ENCODE measurements at regions not wholly inside any gene's neighbourhood (a gene's known extent, or its start where the extent isn't known, plus 50 kb on each side); places are given as distances from the start of the nearest gene placed in this dataset.

- Histone ChIP-seq H3K9me3 (ENCODE audit: control insufficient read depth, insufficient read depth, low read depth, low read length) (no peaks in the 10 kb centered on the region), H3K36me3 (ENCODE audit: control insufficient read depth in 2 of 2, insufficient read depth in 1 of 2, low read length in 2 of 2) (no peaks in the 10 kb centered on the region), H3K4me3 (ENCODE audit: low read depth, low read length) (no peak overlapping the region), H3K27ac (ENCODE audit: extremely low read depth, low read depth, low read length) (no peak overlapping the region), H3K4me1 (ENCODE audit: control insufficient read depth, insufficient read depth, low read length) (no peaks in the 10 kb centered on the region)
- TF ChIP-seq INSM2 (tag by site-specific recombination; IDR thresholded peaks at IDR 0.05) = no peak
- TF ChIP-seq, protein P1, sequence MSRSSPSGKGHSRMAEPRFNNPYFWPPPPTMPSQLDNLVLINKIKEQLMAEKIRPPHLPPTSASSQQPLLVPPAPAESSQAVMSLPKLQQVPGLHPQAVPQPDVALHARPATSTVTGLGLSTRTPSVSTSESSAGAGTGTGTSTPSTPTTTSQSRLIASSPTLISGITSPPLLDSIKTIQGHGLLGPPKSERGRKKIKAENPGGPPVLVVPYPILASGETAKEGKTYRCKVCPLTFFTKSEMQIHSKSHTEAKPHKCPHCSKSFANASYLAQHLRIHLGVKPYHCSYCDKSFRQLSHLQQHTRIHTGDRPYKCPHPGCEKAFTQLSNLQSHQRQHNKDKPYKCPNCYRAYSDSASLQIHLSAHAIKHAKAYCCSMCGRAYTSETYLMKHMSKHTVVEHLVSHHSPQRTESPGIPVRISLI (tag by site-specific recombination; IDR thresholded peaks at IDR 0.05) = no peak
- no peak for TF ChIP-seq ZBTB17 (tag by site-specific recombination; IDR thresholded peaks at IDR 0.05)
- TF ChIP-seq, protein P2, sequence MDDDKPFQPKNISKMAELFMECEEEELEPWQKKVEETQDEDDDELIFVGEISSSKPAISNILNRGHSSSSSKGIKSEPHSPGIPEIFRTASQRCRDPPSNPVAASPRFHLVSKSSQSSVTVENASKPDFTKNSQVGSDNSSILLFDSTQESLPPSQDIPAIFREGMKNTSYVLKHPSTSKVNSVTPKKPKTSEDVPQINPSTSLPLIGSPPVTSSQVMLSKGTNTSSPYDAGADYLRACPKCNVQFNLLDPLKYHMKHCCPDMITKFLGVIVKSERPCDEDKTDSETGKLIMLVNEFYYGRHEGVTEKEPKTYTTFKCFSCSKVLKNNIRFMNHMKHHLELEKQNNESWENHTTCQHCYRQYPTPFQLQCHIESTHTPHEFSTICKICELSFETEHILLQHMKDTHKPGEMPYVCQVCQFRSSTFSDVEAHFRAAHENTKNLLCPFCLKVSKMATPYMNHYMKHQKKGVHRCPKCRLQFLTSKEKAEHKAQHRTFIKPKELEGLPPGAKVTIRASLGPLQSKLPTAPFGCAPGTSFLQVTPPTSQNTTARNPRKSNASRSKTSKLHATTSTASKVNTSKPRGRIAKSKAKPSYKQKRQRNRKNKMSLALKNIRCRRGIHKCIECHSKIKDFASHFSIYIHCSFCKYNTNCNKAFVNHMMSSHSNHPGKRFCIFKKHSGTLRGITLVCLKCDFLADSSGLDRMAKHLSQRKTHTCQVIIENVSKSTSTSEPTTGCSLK (tag by site-specific recombination; IDR thresholded peaks at IDR 0.05) = no peak
- TF ChIP-seq, protein P3, sequence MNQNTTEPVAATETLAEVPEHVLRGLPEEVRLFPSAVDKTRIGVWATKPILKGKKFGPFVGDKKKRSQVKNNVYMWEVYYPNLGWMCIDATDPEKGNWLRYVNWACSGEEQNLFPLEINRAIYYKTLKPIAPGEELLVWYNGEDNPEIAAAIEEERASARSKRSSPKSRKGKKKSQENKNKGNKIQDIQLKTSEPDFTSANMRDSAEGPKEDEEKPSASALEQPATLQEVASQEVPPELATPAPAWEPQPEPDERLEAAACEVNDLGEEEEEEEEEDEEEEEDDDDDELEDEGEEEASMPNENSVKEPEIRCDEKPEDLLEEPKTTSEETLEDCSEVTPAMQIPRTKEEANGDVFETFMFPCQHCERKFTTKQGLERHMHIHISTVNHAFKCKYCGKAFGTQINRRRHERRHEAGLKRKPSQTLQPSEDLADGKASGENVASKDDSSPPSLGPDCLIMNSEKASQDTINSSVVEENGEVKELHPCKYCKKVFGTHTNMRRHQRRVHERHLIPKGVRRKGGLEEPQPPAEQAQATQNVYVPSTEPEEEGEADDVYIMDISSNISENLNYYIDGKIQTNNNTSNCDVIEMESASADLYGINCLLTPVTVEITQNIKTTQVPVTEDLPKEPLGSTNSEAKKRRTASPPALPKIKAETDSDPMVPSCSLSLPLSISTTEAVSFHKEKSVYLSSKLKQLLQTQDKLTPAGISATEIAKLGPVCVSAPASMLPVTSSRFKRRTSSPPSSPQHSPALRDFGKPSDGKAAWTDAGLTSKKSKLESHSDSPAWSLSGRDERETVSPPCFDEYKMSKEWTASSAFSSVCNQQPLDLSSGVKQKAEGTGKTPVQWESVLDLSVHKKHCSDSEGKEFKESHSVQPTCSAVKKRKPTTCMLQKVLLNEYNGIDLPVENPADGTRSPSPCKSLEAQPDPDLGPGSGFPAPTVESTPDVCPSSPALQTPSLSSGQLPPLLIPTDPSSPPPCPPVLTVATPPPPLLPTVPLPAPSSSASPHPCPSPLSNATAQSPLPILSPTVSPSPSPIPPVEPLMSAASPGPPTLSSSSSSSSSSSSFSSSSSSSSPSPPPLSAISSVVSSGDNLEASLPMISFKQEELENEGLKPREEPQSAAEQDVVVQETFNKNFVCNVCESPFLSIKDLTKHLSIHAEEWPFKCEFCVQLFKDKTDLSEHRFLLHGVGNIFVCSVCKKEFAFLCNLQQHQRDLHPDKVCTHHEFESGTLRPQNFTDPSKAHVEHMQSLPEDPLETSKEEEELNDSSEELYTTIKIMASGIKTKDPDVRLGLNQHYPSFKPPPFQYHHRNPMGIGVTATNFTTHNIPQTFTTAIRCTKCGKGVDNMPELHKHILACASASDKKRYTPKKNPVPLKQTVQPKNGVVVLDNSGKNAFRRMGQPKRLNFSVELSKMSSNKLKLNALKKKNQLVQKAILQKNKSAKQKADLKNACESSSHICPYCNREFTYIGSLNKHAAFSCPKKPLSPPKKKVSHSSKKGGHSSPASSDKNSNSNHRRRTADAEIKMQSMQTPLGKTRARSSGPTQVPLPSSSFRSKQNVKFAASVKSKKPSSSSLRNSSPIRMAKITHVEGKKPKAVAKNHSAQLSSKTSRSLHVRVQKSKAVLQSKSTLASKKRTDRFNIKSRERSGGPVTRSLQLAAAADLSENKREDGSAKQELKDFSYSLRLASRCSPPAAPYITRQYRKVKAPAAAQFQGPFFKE (tag by site-specific recombination; IDR thresholded peaks at IDR 0.05; ENCODE audit: borderline replicate concordance) = no peak
- TF ChIP-seq ZNF600 (tag by site-specific recombination; IDR thresholded peaks at IDR 0.05) = no peak
- TF ChIP-seq ZNF571 (tag by site-specific recombination; IDR thresholded peaks at IDR 0.05) = no peak
- TF ChIP-seq ZBTB10 (tag by site-specific recombination; IDR thresholded peaks at IDR 0.05) = no peak
- ChIA-PET POLR2A (no interaction called here), CTCF (interaction anchor here (0.8 kb wide), 1 partner anchor 179 kb away, joined by 4 read pairs; no protein-coding TSS in a partner anchor)
These were observed 478.9 kb upstream of the MGAT4C start for GRCh38 chr12:86735072-86735471.

DNA sequence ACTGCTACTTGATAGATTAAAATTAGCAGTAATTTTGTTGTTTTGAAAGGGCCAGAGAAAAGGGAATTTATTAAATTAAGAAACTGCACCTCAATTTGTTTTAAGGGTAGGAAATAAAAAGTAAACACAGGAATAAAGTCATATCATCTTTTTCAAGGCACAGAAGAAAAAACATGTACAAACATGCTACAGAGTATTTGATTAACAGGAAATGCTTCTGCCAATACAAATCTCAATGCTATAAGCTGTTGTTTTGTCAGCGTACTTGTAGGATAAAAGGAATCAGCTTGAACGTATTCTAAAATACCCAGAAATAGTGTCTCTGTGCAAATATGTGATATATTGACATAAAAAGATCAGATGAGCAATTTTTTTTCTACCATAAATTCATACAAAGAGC, 474.0 kb upstream of the MGAT4C start:
- Histone ChIP-seq H3K36me3 (ENCODE audit: control insufficient read depth in 2 of 2, insufficient read depth in 1 of 2, low read length in 2 of 2) (no peaks in the 10 kb centered on the region), H3K9me3 (ENCODE audit: control insufficient read depth, insufficient read depth, low read depth, low read length) (no peaks in the 10 kb centered on the region), H3K4me3 (ENCODE audit: low read depth, low read length) (no peak overlapping the region), H3K4me1 (ENCODE audit: control insufficient read depth, insufficient read depth, low read length) (no peaks in the 10 kb centered on the region), H3K27ac (ENCODE audit: extremely low read depth, low read depth, low read length) (no peak overlapping the region)
- POLR2A ChIA-PET = no interaction called here
- CTCF ChIA-PET = interaction anchor here (0.6 kb wide), 1 partner anchor 195 kb away, joined by 3 read pairs; no protein-coding TSS in a partner anchor
- TF ChIP-seq GLIS1 (tag by site-specific recombination; IDR thresholded peaks at IDR 0.05) (no peak), ZNF830 (tag by site-specific recombination; IDR thresholded peaks at IDR 0.05; ENCODE audit: low read depth) (no peak), GLIS2 (tag by site-specific recombination; IDR thresholded peaks at IDR 0.05) (no peak), HOXC10 (CRISPR knock-in tag; IDR thresholded peaks at IDR 0.05) (no peak), ZNF214 (tag by site-specific recombination; IDR thresholded peaks at IDR 0.05; ENCODE audit: borderline replicate concordance) (no peak), SP3 (tag by site-specific recombination; IDR thresholded peaks at IDR 0.05) (no peak), ZNF138 (tag by site-specific recombination; IDR thresholded peaks at IDR 0.05; ENCODE audit: borderline replicate concordance) (no peak), ZNF529 (tag by site-specific recombination; IDR thresholded peaks at IDR 0.05; ENCODE audit: insufficient replicate concordance) (no peak), ZNF621 (tag by site-specific recombination; IDR thresholded peaks at IDR 0.05) (no peak), ZNF501 (tag by site-specific recombination; IDR thresholded peaks at IDR 0.05) (no peak), ZNF202 (tag by site-specific recombination; IDR thresholded peaks at IDR 0.05; ENCODE audit: borderline replicate concordance) (no peak), ZNF623 (tag by site-specific recombination; IDR thresholded peaks at IDR 0.05) (no peak)
